H1 (cell line): ENCODE measurements at regions not wholly inside any gene's neighbourhood (a gene's known extent, or its start where the extent isn't known, plus 50 kb on each side); places are given as distances from the start of the nearest gene placed in this dataset.

ENCODE experiments used
- CTCF ChIA-PET: fragments of 300-600 bp; sonication (Branson Sonifier 250); formaldehyde crosslinking; loops from one replicate; lab custom pipeline; 2021; ENCODE audit not compliant: partially characterized antibody; lab: Charles Lee
- POLR2A ChIA-PET: fragments of 300-600 bp; sonication (Branson Sonifier 250); formaldehyde crosslinking; loops from one replicate; lab custom pipeline; 2021; ENCODE audit warnings: inconsistent platforms; ENCODE audit not compliant: partially characterized antibody; lab: Charles Lee
- DNase-seq, 2 experiments: peaks; one replicate each; pipeline versions ENCODE4 v3.0.0 to v3.0.0-alpha.2; 2010 to 2022; ENCODE audit warnings: low spot score in 2 of 2, low read depth in 1 of 2, mixed read lengths in 1 of 2
- FAIRE-seq: peaks from 2 replicates; lab custom pipeline; 2011; peaks lifted over from hg19 to GRCh38; lab: Jason Lieb, UNC
- H2AFZ ChIP-seq: 2 replicates; pipeline ENCODE4 v1.8.1; 2012; ENCODE audit warnings: low read length, inconsistent platforms
- H2AK5ac ChIP-seq: 2 replicates; pipeline ENCODE4 v1.6.1; 2013; ENCODE audit warnings: low read depth, low read length
- H2BK120ac ChIP-seq: replicated peaks from 2 replicates; pipeline ENCODE3; 2013; ENCODE audit warnings: low read depth, low read length, inconsistent platforms
- H2BK12ac ChIP-seq: 2 replicates; pipeline ENCODE4 v1.6.1; 2013; ENCODE audit warnings: low read depth, low read length
- H2BK15ac ChIP-seq: 2 replicates; pipeline ENCODE4 v1.6.1; 2013; ENCODE audit warnings: low read length
- H2BK20ac ChIP-seq: 2 replicates; pipeline ENCODE4 v1.6.1; 2013; ENCODE audit warnings: low read length
- H2BK5ac ChIP-seq: 2 replicates; pipeline ENCODE4 v1.6.1; 2013; ENCODE audit warnings: low read depth, low read length
- H3K14ac ChIP-seq: 2 replicates; pipeline ENCODE4 v1.6.1; 2013; ENCODE audit warnings: inconsistent platforms; ENCODE audit not compliant: insufficient read length
- H3K18ac ChIP-seq: 2 replicates; pipeline ENCODE4 v1.6.1; 2013; ENCODE audit warnings: low read length; ENCODE audit errors: extremely low read depth
- H3K23ac ChIP-seq: 2 replicates; pipeline ENCODE4 v1.6.1; 2013; ENCODE audit warnings: inconsistent platforms; ENCODE audit not compliant: insufficient read length
- H3K23me2 ChIP-seq: 2 replicates; pipeline ENCODE4 v1.6.1; 2013; ENCODE audit warnings: low read depth, low read length
- H3K27ac ChIP-seq: 2 replicates; pipeline ENCODE4 v1.6.1; 2011; ENCODE audit warnings: low read depth, low read length, inconsistent platforms
- H3K27me3 ChIP-seq, 4 experiments: replicated peaks in 1 of 4; 1 replicate in 1 of 4; 2 replicates in 3 of 4; pipeline versions ENCODE4 v1.6.1 to v1.8.1; 2011 to 2013; ENCODE audit warnings: low read length in 3 of 4, mild to moderate bottlenecking in 3 of 4, inconsistent platforms in 2 of 4, mixed read lengths in 2 of 4, moderate library complexity in 1 of 4; ENCODE audit not compliant: control insufficient read depth in 3 of 4, insufficient read depth in 3 of 4; ENCODE audit errors: extremely low read depth in 1 of 4
- H3K36me3 ChIP-seq, 4 experiments: 2 replicates each; pipeline versions ENCODE4 v1.6.1 to v1.8.1; 2011 to 2013; ENCODE audit warnings: mild to moderate bottlenecking in 4 of 4, low read length in 3 of 4, moderate library complexity in 2 of 4, control low read depth in 1 of 4, inconsistent platforms in 1 of 4; ENCODE audit not compliant: insufficient read depth in 4 of 4, control insufficient read depth in 2 of 4
- H3K4ac ChIP-seq: replicated peaks from 2 replicates; pipeline ENCODE3; 2013; ENCODE audit warnings: low read length, low read depth, mixed read lengths, inconsistent platforms; ENCODE audit not compliant: insufficient read length
- H3K4me1 ChIP-seq, 4 experiments: replicated peaks in 1 of 4; 1 replicate in 1 of 4; 2 replicates in 3 of 4; pipeline versions ENCODE4 v1.6.1 to v1.8.1; 2011 to 2013; ENCODE audit warnings: low read length in 3 of 4, inconsistent platforms in 2 of 4, mixed read lengths in 1 of 4; ENCODE audit not compliant: insufficient read depth in 4 of 4, control insufficient read depth in 3 of 4
- H3K4me2 ChIP-seq, 2 experiments: 2 replicates each; pipeline versions ENCODE4 v1.6.1 to v1.8.1; 2011 to 2013; ENCODE audit warnings: low read depth in 2 of 2, low read length in 2 of 2, control low read depth in 1 of 2, inconsistent platforms in 1 of 2, mild to moderate bottlenecking in 1 of 2; ENCODE audit not compliant: insufficient read depth in 1 of 2
- H3K4me3 ChIP-seq, 4 experiments: fragments of 200-600, 300-600 bp in 1 of 4; sonication (generic), shearing (Covaris generic), sonication (Bioruptor Twin) in 1 of 4; 2 replicates each; pipeline versions ENCODE4 v1.5.1 to v1.8.1; 2011 to 2016; ENCODE audit warnings: low read length in 4 of 4, low read depth in 3 of 4, control low read depth in 2 of 4, inconsistent platforms in 2 of 4, mild to moderate bottlenecking in 2 of 4, mixed read lengths in 1 of 4, moderate library complexity in 1 of 4; ENCODE audit not compliant: insufficient read depth in 2 of 4; ENCODE audit errors: extremely low read depth in 1 of 4
- H3K56ac ChIP-seq: replicated peaks from 2 replicates; pipeline ENCODE3; 2013; ENCODE audit warnings: low read depth, mild to moderate bottlenecking, mixed read lengths, low read length, inconsistent platforms; ENCODE audit not compliant: insufficient read length
- H3K79me1 ChIP-seq: 2 replicates; pipeline ENCODE4 v1.6.1; 2013; ENCODE audit warnings: low read depth, low read length, control low read depth
- H3K79me2 ChIP-seq, 2 experiments: 2 replicates each; pipeline versions ENCODE4 v1.6.1 to v1.8.1; 2012 to 2013; ENCODE audit warnings: low read length in 2 of 2, mild to moderate bottlenecking in 2 of 2, inconsistent platforms in 1 of 2; ENCODE audit not compliant: insufficient read depth in 2 of 2, control insufficient read depth in 1 of 2
- H3K9ac ChIP-seq, 4 experiments: replicated peaks in 1 of 4; 1 replicate in 1 of 4; 2 replicates in 3 of 4; pipeline versions ENCODE4 v1.6.1 to v1.8.1; 2011 to 2013; ENCODE audit warnings: low read depth in 3 of 4, low read length in 3 of 4, control low read depth in 2 of 4, mild to moderate bottlenecking in 2 of 4, moderate library complexity in 2 of 4, inconsistent platforms in 1 of 4; ENCODE audit errors: extremely low read depth in 1 of 4
- H3K9me3 ChIP-seq, 2 experiments: 2 replicates each; pipeline versions ENCODE4 v1.6.1 to v1.8.1; 2012 to 2013; ENCODE audit warnings: mild to moderate bottlenecking in 2 of 2, moderate library complexity in 2 of 2, control low read depth in 1 of 2, inconsistent platforms in 1 of 2, low read depth in 1 of 2, low read length in 1 of 2, mixed read lengths in 1 of 2; ENCODE audit not compliant: insufficient read depth in 2 of 2
- H4K20me1 ChIP-seq, 2 experiments: replicated peaks in 1 of 2; 2 replicates each; pipeline versions ENCODE3 to v1.8.1; 2011 to 2013; ENCODE audit warnings: inconsistent platforms in 2 of 2, low read length in 2 of 2, mild to moderate bottlenecking in 1 of 2; ENCODE audit not compliant: insufficient read depth in 2 of 2, control insufficient read depth in 1 of 2
- H4K5ac ChIP-seq: 2 replicates; pipeline ENCODE4 v1.6.1; 2013; ENCODE audit warnings: low read length, low read depth, mixed read lengths, inconsistent platforms; ENCODE audit not compliant: insufficient read length
- H4K8ac ChIP-seq: 2 replicates; pipeline ENCODE4 v1.8.0; 2013; ENCODE audit warnings: mild to moderate bottlenecking, moderate library complexity, low read length, inconsistent platforms; ENCODE audit not compliant: insufficient read depth; ENCODE audit errors: extremely low read depth
- H4K91ac ChIP-seq: replicated peaks from 2 replicates; pipeline ENCODE3; 2013; ENCODE audit warnings: low read length, mixed read lengths, inconsistent platforms; ENCODE audit not compliant: insufficient read length
- CHD7 ChIP-seq: fragments of 300-600 bp; sonication (generic); IDR thresholded peaks from 2 replicates; pipeline ENCODE4 v1.7.1; 2012; ENCODE audit warnings: low read length, moderate library complexity, mild to moderate bottlenecking, inconsistent platforms; ENCODE audit not compliant: insufficient replicate concordance
- WGBS, 2 experiments: shearing (Covaris generic) in 1 of 2; methylation state at CpG; one replicate each; pipeline versions ENCODE4 v1.1.6 to v1.1.7; 2013 to 2015; ENCODE audit warnings: low lambda C conversion rate in 2 of 2, mixed read lengths in 2 of 2, inconsistent platforms in 1 of 2, low coverage in 1 of 2, missing lambda C conversion rate in 1 of 2; ENCODE audit not compliant: insufficient replicate concordance in 2 of 2, insufficient coverage in 1 of 2, insufficient read length in 1 of 2; ENCODE audit errors: extremely low coverage in 1 of 2, missing lambda C conversion rate in 1 of 2; 5-methylcytosine and 5-hydroxymethylcytosine counted together

DNA sequence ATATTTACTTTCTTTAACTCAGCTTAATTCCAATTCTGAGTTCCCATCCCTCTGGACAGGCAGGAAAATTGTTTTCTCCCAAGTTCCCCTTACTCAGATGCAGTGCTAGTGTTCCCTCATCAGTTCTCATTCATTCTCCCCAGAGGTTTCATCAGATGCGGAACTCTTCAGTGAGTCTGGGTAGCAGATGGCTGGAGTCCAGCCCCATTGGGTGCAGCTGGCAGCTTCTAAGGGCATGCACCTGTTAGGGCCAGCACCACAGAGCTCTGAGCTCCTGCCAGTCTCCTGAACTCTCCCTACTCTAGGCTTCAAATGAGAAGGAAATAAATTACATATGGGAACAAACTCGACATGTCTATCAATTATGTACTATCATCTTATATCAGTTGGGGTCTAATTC is 76.6 kb downstream of the SOD2 start:
- CTCF ChIA-PET: no interaction called here
- H4K8ac ChIP-seq: no peak overlapping the region
- TF ChIP-seq CHD7: no peak

More for the DNA sequence above, 76.6 kb downstream of the SOD2 start:
- H3K4me2 ChIP-seq: no peak overlapping the region
- no peak overlapping the region for H2AK5ac ChIP-seq
- H3K36me3 ChIP-seq: no peaks in the 10 kb centered on the region
- H3K4ac ChIP-seq: no peak overlapping the region
- no peak overlapping the region for H3K23ac ChIP-seq
- no peak overlapping the region for H2AFZ ChIP-seq
- no peaks in the 10 kb centered on the region for H3K79me1 ChIP-seq
- H3K56ac ChIP-seq: no peak overlapping the region
- H2BK12ac ChIP-seq: no peak overlapping the region
- no peak overlapping the region for H3K14ac ChIP-seq
- H3K9ac ChIP-seq: no peak overlapping the region
- no peak overlapping the region for H3K18ac ChIP-seq
- no peak overlapping the region for H2BK5ac ChIP-seq
- no peak overlapping the region for H2BK20ac ChIP-seq
- no peak overlapping the region for H3K4me3 ChIP-seq
- no peaks in the 10 kb centered on the region for H4K20me1 ChIP-seq
- H4K91ac ChIP-seq: no peak overlapping the region
- H3K23me2 ChIP-seq: no peaks in the 10 kb centered on the region
- H3K9me3 ChIP-seq: peaks cover 56 to 68% of the 10 kb centered on the region in 2 experiments
- no peaks in the 10 kb centered on the region for H3K79me2 ChIP-seq
- H2BK15ac ChIP-seq: no peak overlapping the region
- no peak overlapping the region for H4K5ac ChIP-seq
- no peaks in the 10 kb centered on the region for H3K27me3 ChIP-seq
- H3K4me1 ChIP-seq: no peaks in the 10 kb centered on the region
- POLR2A ChIA-PET: no interaction called here
- no peak overlapping the region for H3K27ac ChIP-seq
- DNase-seq (no peak), FAIRE-seq (no peak)
- H2BK120ac ChIP-seq: no peak overlapping the region
- WGBS, 2 experiments: 82% methylated on average over 2 of the region's 2 CpGs; no CpG with 5 or more reads in 1 of the 2 experiments
